Astrocyte (in vitro differentiated cells and primary cell): ENCODE measurements at regions not wholly inside any gene's neighbourhood (a gene's known extent, or its start where the extent isn't known, plus 50 kb on each side); places are given as distances from the start of the nearest gene placed in this dataset.

Source experiments
- DNase-seq: peaks from one replicate; pipeline ENCODE4 v3.0.0-alpha.2; 2010; ENCODE audit warnings: low read depth
- FAIRE-seq: peaks from 2 replicates; lab custom pipeline; 2011; peaks lifted over from hg19 to GRCh38; lab: Jason Lieb, UNC
- H2AFZ ChIP-seq: 2 replicates; pipeline ENCODE4 v1.6.0; 2012; ENCODE audit warnings: low read depth, low read length, inconsistent platforms
- H3K27ac ChIP-seq: 2 replicates; pipeline ENCODE4 v1.5.1; 2011; ENCODE audit warnings: low read depth, low read length, inconsistent platforms
- H3K27me3 ChIP-seq: 2 replicates; pipeline ENCODE4 v1.6.0; 2011; ENCODE audit warnings: low read length, inconsistent platforms; ENCODE audit not compliant: insufficient read depth
- H3K36me3 ChIP-seq: 2 replicates; pipeline ENCODE4 v1.5.1; 2011; ENCODE audit warnings: low read length, inconsistent platforms; ENCODE audit not compliant: insufficient read depth
- H3K4me1 ChIP-seq: 2 replicates; pipeline ENCODE4 v1.5.1; 2011; ENCODE audit warnings: low read length, inconsistent platforms; ENCODE audit not compliant: insufficient read depth
- H3K4me2 ChIP-seq: 2 replicates; pipeline ENCODE4 v1.6.0; 2012; ENCODE audit warnings: low read length, inconsistent platforms
- H3K4me3 ChIP-seq: 2 replicates; pipeline ENCODE4 v1.5.1; 2011; ENCODE audit warnings: low read depth, mild to moderate bottlenecking, low read length, inconsistent platforms; ENCODE audit not compliant: insufficient read depth
- H3K79me2 ChIP-seq: 2 replicates; pipeline ENCODE4 v1.6.0; 2012; ENCODE audit warnings: mild to moderate bottlenecking, low read length, inconsistent platforms; ENCODE audit not compliant: insufficient read depth
- H3K9ac ChIP-seq: 2 replicates; pipeline ENCODE4 v1.6.0; 2012; ENCODE audit warnings: mild to moderate bottlenecking, low read length, inconsistent platforms
- H3K9me3 ChIP-seq: 2 replicates; pipeline ENCODE4 v1.5.1; 2012; ENCODE audit warnings: low read depth, mild to moderate bottlenecking, low read length, inconsistent platforms; ENCODE audit not compliant: insufficient read depth
- H4K20me1 ChIP-seq: 2 replicates; pipeline ENCODE4 v1.6.0; 2012; ENCODE audit warnings: low read length, inconsistent platforms; ENCODE audit not compliant: insufficient read depth
- H3K27ac Mint-ChIP-seq: one replicate; pipeline ENCODE4 v1.8.0; 2021; ENCODE audit warnings: mild to moderate bottlenecking, mixed read lengths; ENCODE audit not compliant: unreplicated experiment
- H3K27me3 Mint-ChIP-seq: one replicate; pipeline ENCODE4 v1.8.0; 2021; ENCODE audit warnings: low read depth, mixed read lengths; ENCODE audit not compliant: unreplicated experiment
- H3K36me3 Mint-ChIP-seq: one replicate; pipeline ENCODE4 v1.8.0; 2021; ENCODE audit warnings: low read depth, mixed read lengths; ENCODE audit not compliant: unreplicated experiment
- H3K4me1 Mint-ChIP-seq: one replicate; pipeline ENCODE4 v1.8.0; 2021; ENCODE audit warnings: low read depth, mixed read lengths; ENCODE audit not compliant: unreplicated experiment
- H3K4me3 Mint-ChIP-seq: one replicate; pipeline ENCODE4 v1.8.0; 2021; ENCODE audit warnings: mild to moderate bottlenecking, moderate library complexity, mixed read lengths; ENCODE audit not compliant: unreplicated experiment
- H3K9me3 Mint-ChIP-seq: one replicate; pipeline ENCODE4 v1.8.0; 2021; ENCODE audit warnings: mild to moderate bottlenecking, mixed read lengths; ENCODE audit not compliant: unreplicated experiment
- CTCF ChIP-seq: IDR thresholded peaks from 2 replicates; pipeline ENCODE4 v1.5.1; 2011; ENCODE audit warnings: low read depth, mild to moderate bottlenecking, inconsistent platforms, low read length, moderate library complexity; ENCODE audit not compliant: insufficient read depth
- EZH2 ChIP-seq: IDR thresholded peaks from 2 replicates; pipeline ENCODE4 v1.6.1; 2012; ENCODE audit warnings: mild to moderate bottlenecking, low read length, inconsistent platforms; ENCODE audit not compliant: insufficient read depth

- H4K20me1 ChIP-seq, result peaks cover 7% of the 10 kb centered on the region
- no peaks in the 10 kb centered on the region for H3K9me3 ChIP-seq
- H3K9me3 Mint-ChIP-seq, result peaks cover 3% of the 10 kb centered on the region
- DNase-seq, result no peak
- H3K36me3 ChIP-seq, result no peaks in the 10 kb centered on the region
- no peak overlapping the region for H3K4me3 ChIP-seq
- no peaks in the 10 kb centered on the region for H3K4me1 ChIP-seq
- H2AFZ ChIP-seq, result no peak overlapping the region
- no peak overlapping the region for H3K27ac Mint-ChIP-seq
- no peaks in the 10 kb centered on the region for H3K4me1 Mint-ChIP-seq
- no peak overlapping the region for H3K27ac ChIP-seq
- no peaks in the 10 kb centered on the region for H3K79me2 ChIP-seq
- no peak overlapping the region for H3K4me2 ChIP-seq
- H3K27me3 Mint-ChIP-seq, result peaks cover 68% of the 10 kb centered on the region
- no peak for FAIRE-seq
- TF ChIP-seq EZH2, result no peak
- no peaks in the 10 kb centered on the region for H3K36me3 Mint-ChIP-seq
- H3K27me3 ChIP-seq, result peaks cover 13% of the 10 kb centered on the region
- H3K9ac ChIP-seq, result no peak overlapping the region
- H3K4me3 Mint-ChIP-seq, result no peak overlapping the region
These were observed 60.5 kb upstream of the SLCO4A1 start for GRCh38 chr20:62581806-62582205.

DNA sequence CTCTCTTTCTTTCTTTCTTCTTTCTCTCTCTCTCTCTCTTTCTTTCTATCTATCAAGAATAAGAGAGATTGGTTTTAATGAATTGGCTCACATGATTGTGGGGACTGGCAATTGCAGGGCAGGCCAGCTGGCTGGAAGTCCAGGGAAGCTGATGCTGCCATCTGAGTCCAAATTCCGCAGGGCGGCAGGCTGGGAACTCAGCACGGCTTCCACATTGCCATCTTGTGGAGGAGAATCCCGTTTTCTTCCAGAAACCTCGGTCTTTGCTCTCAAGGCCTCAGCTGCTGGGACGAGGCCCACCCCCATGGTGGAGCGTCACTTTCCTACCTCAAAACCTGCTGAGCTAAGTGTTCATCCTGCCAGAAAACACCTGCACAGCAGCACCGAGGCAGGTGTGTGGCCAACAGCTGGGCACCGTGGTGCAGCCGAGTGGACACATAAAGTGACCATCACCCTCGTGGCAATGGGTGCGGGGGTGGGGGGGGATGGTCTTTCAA is 58.8 kb upstream of the SLCO4A1 start:
- Histone ChIP-seq H3K9ac (no peak overlapping the region), H3K4me1 (peaks cover 7% of the 10 kb centered on the region), H3K4me3 (no peak overlapping the region), H3K79me2 (no peaks in the 10 kb centered on the region), H4K20me1 (peaks cover 7% of the 10 kb centered on the region), H3K36me3 (no peaks in the 10 kb centered on the region), H2AFZ (no peak overlapping the region), H3K9me3 (no peaks in the 10 kb centered on the region), H3K4me2 (no peak overlapping the region), H3K27ac (no peak overlapping the region), H3K27me3 (peaks cover 13% of the 10 kb centered on the region)
- Mint-ChIP-seq H3K27me3 (peaks cover 76% of the 10 kb centered on the region), H3K4me1 (no peaks in the 10 kb centered on the region), H3K36me3 (no peaks in the 10 kb centered on the region), H3K27ac (no peak overlapping the region), H3K4me3 (no peak overlapping the region), H3K9me3 (peaks cover 3% of the 10 kb centered on the region)
- no peak for TF ChIP-seq EZH2
- no peak for TF ChIP-seq CTCF
- DNase-seq, result no peak
- no peak for FAIRE-seq

DNA sequence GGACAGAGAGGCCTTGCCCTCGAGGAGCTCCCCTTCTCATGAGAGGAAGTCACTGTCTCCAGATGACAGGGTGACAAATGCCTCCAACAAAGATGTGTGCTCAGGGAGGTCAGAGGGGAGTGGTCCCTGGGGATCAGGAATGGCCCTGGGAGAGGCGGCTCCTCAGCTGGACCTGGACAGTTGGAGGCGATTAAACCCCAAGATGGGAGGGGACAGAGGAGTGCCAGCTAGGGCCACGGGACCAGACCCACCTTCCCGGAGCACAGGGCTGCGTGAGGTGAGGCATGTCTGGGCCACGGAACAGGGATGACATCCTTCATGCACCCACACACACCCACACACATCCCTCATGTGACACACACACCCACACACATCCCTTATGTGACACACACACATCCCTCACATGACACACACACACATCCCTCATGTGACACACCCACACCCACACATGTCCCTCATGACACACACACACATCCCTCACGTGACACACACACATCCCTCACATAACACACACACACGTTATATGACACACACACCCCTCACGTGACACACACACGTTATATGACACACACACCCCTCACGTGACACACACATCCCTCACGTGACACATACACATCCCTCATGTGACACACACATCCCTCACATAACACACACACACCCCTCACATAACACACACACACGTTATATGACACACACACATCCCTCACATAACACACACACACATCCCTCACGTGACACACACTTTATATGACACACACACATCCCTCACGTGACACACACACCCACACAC is 57.4 kb upstream of the SLCO4A1 start:
- peaks cover 13% of the 10 kb centered on the region for H3K27me3 ChIP-seq
- no peak for DNase-seq
- H3K79me2 ChIP-seq, result no peaks in the 10 kb centered on the region
- H3K36me3 ChIP-seq, result no peaks in the 10 kb centered on the region
- no peaks in the 10 kb centered on the region for H3K4me1 Mint-ChIP-seq
- no peak overlapping the region for H3K4me3 Mint-ChIP-seq
- H3K36me3 Mint-ChIP-seq, result no peaks in the 10 kb centered on the region
- H3K9me3 Mint-ChIP-seq, result peaks cover 3% of the 10 kb centered on the region
- H3K27ac ChIP-seq, result no peak overlapping the region
- H2AFZ ChIP-seq, result no peak overlapping the region
- no peak overlapping the region for H3K4me2 ChIP-seq
- H4K20me1 ChIP-seq, result no peaks in the 10 kb centered on the region
- no peak overlapping the region for H3K9ac ChIP-seq
- no peak for FAIRE-seq
- peaks cover 62% of the 10 kb centered on the region for H3K27me3 Mint-ChIP-seq
- no peak overlapping the region for H3K27ac Mint-ChIP-seq
- peaks cover 13% of the 10 kb centered on the region for H3K4me1 ChIP-seq
- H3K4me3 ChIP-seq, result no peak overlapping the region
- TF ChIP-seq CTCF (no peak), EZH2 (no peak)
- no peaks in the 10 kb centered on the region for H3K9me3 ChIP-seq
